GM23338 (cell line): ENCODE measurements at regions not wholly inside any gene's neighbourhood (a gene's known extent, or its start where the extent isn't known, plus 50 kb on each side); places are given as distances from the start of the nearest gene placed in this dataset.

ENCODE experiments used
- ATAC-seq: fragments of 200-7000 bp; cut with Tn5 transposase; 3 replicates; pipeline ENCODE4 v1.9.1; 2020
- DNase-seq: peaks from one replicate; pipeline ENCODE4 v3.0.0-alpha.2; 2015; ENCODE audit warnings: low spot score
- H2AFZ ChIP-seq: fragments of 200-600 bp; sonication (generic); 2 replicates; pipeline ENCODE4 v1.8.0; 2016; ENCODE audit warnings: antibody characterized with exemption, mild to moderate bottlenecking, moderate library complexity
- H3F3A ChIP-seq: fragments of 200-600 bp; sonication (generic); replicated peaks from 2 replicates; pipeline ENCODE4 v1.8.0; 2017; ENCODE audit warnings: antibody characterized with exemption, mixed run types, low read depth
- H3K27ac ChIP-seq: fragments of 200-600 bp; sonication (generic); 2 replicates; pipeline ENCODE4 v1.6.1; 2016; ENCODE audit warnings: low read depth
- H3K27me3 ChIP-seq: fragments of 200-600 bp; sonication (generic); 2 replicates; pipeline ENCODE4 v1.8.0; 2016; ENCODE audit warnings: mild to moderate bottlenecking, mixed run types, moderate library complexity; ENCODE audit not compliant: insufficient read depth
- H3K36me3 ChIP-seq: fragments of 200-600 bp; sonication (generic); 2 replicates; pipeline ENCODE4 v1.8.0; 2016; ENCODE audit warnings: mild to moderate bottlenecking; ENCODE audit not compliant: insufficient read depth
- H3K4me1 ChIP-seq: fragments of 200-600 bp; sonication (generic); 2 replicates; pipeline ENCODE4 v1.8.0; 2016; ENCODE audit warnings: mild to moderate bottlenecking, moderate library complexity; ENCODE audit not compliant: insufficient read depth
- H3K4me2 ChIP-seq: fragments of 200-600 bp; sonication (generic); 2 replicates; pipeline ENCODE4 v1.7.1; 2017; ENCODE audit warnings: mixed run types
- H3K4me3 ChIP-seq: fragments of 200-600 bp; sonication (generic); 2 replicates; pipeline ENCODE4 v1.6.1; 2016; ENCODE audit warnings: mixed run types
- H3K79me2 ChIP-seq: fragments of 200-600 bp; sonication (generic); replicated peaks from 2 replicates; pipeline ENCODE4 v1.8.0; 2017; ENCODE audit warnings: mild to moderate bottlenecking; ENCODE audit not compliant: insufficient read depth
- H3K9me2 ChIP-seq: fragments of 200-600 bp; sonication (generic); 2 replicates; pipeline ENCODE4 v1.8.0; 2017; ENCODE audit not compliant: insufficient read depth
- H4K20me1 ChIP-seq: fragments of 200-600 bp; sonication (generic); replicated peaks from 2 replicates; pipeline ENCODE4 v1.8.0; 2017; ENCODE audit warnings: mild to moderate bottlenecking; ENCODE audit not compliant: insufficient read depth
- H3K27ac Mint-ChIP-seq: 2 replicates; pipeline ENCODE4 v1.8.0; 2020; ENCODE audit warnings: inconsistent platforms, mild to moderate bottlenecking, moderate library complexity, mixed read lengths
- H3K27me3 Mint-ChIP-seq: 3 replicates; pipeline ENCODE4 v1.8.0; 2022; ENCODE audit warnings: low read depth, mild to moderate bottlenecking, moderate library complexity, mixed read lengths, inconsistent platforms; ENCODE audit not compliant: insufficient read depth, poor library complexity
- H3K36me3 Mint-ChIP-seq: 3 replicates; pipeline ENCODE4 v1.8.0; 2021; ENCODE audit warnings: low read depth, mild to moderate bottlenecking, inconsistent platforms, moderate library complexity, mixed read lengths
- H3K4me1 Mint-ChIP-seq: 3 replicates; pipeline ENCODE4 v1.8.0; 2020; ENCODE audit warnings: mild to moderate bottlenecking, inconsistent platforms, mixed read lengths
- H3K4me3 Mint-ChIP-seq: 3 replicates; pipeline ENCODE4 v1.8.0; 2021; ENCODE audit warnings: moderate library complexity, mild to moderate bottlenecking, inconsistent platforms, mixed read lengths
- H3K9me3 Mint-ChIP-seq: 3 replicates; pipeline ENCODE4 v1.8.0; 2020; ENCODE audit warnings: moderate library complexity, mild to moderate bottlenecking, inconsistent platforms, mixed read lengths
- CREB1 ChIP-seq: fragments of 250-450 bp; sonication (Bioruptor Pico); IDR thresholded peaks from 2 replicates; pipeline ENCODE4 v1.5.0; 2020; ENCODE audit warnings: low read depth, mild to moderate bottlenecking, moderate library complexity
- CTCF ChIP-seq, 2 experiments: fragments of 200-600 bp in 1 of 2; sonication (generic) in 1 of 2; conservative IDR thresholded peaks; 2 replicates each; pipeline versions ENCODE4 v1.5.1 to v1.6.1; 2016 to 2017; ENCODE audit warnings: antibody characterized with exemption in 2 of 2, low read depth in 2 of 2, mild to moderate bottlenecking in 2 of 2, moderate library complexity in 1 of 2
- ETS1 ChIP-seq: IDR thresholded peaks from 2 replicates; pipeline ENCODE4 v1.6.1; 2016; ENCODE audit warnings: antibody characterized with exemption
- EZH2 ChIP-seq: fragments of 200-600 bp; sonication (generic); IDR thresholded peaks from one replicate; pipeline ENCODE4 v1.8.0; 2017; ENCODE audit warnings: antibody characterized with exemption, mild to moderate bottlenecking, low read depth; ENCODE audit not compliant: unreplicated experiment
- EZH2phosphoT487 ChIP-seq: fragments of 200-600 bp; sonication (generic); IDR thresholded peaks from one replicate; pipeline ENCODE4 v1.8.1; 2018; ENCODE audit warnings: antibody characterized with exemption; ENCODE audit not compliant: unreplicated experiment
- JUNB ChIP-seq: IDR thresholded peaks from one replicate; pipeline ENCODE4 v1.6.1; 2016; ENCODE audit warnings: antibody characterized with exemption; ENCODE audit not compliant: unreplicated experiment
- NANOG ChIP-seq: IDR thresholded peaks from 2 replicates; pipeline ENCODE4 v1.6.1; 2016; ENCODE audit warnings: antibody characterized with exemption, borderline replicate concordance
- POLR2AphosphoS5 ChIP-seq: IDR thresholded peaks from 2 replicates; pipeline ENCODE4 v1.6.1; 2016; ENCODE audit warnings: antibody characterized with exemption, low read depth
- REST ChIP-seq: IDR thresholded peaks from one replicate; pipeline ENCODE4 v1.6.1; 2018; ENCODE audit warnings: antibody characterized with exemption; ENCODE audit not compliant: unreplicated experiment
- STAT1 ChIP-seq: IDR thresholded peaks from one replicate; pipeline ENCODE4 v1.6.1; 2016; ENCODE audit warnings: antibody characterized with exemption; ENCODE audit not compliant: unreplicated experiment
- ZNF114 ChIP-seq: fragments of 250-450 bp; sonication (Bioruptor Pico); IDR thresholded peaks from 2 replicates; pipeline ENCODE4 v1.5.0; 2020; ENCODE audit warnings: mild to moderate bottlenecking, moderate library complexity
- ZNF331 ChIP-seq: fragments of 250-450 bp; sonication (Bioruptor Pico); IDR thresholded peaks from 2 replicates; pipeline ENCODE4 v1.5.0; 2020; ENCODE audit warnings: low read depth, mild to moderate bottlenecking, moderate library complexity
- ZNF462 ChIP-seq: fragments of 250-450 bp; sonication (Bioruptor Pico); IDR thresholded peaks from 2 replicates; pipeline ENCODE4 v1.5.0; 2020; ENCODE audit warnings: mild to moderate bottlenecking, moderate library complexity

GRCh38 chr12:24546084-24546483 lies 402.8 kb downstream of the BCAT1 start:
- H3K27ac Mint-ChIP-seq = 0 out of 2 replicates have a peak overlapping the region, but pooled peaks have one; percentile 21
- H3K9me3 Mint-ChIP-seq = no peaks in the 10 kb centered on the region
- Histone ChIP-seq H2AFZ (no peak overlapping the region), H3K27ac (no peak overlapping the region), H3K4me2 (no peak overlapping the region), H3K79me2 (no peaks in the 10 kb centered on the region), H3K9me2 (0 out of 2 replicates have a peak, but pooled peaks cover 5% of the 10 kb centered on the region), H4K20me1 (no peaks in the 10 kb centered on the region), H3F3A (no peaks in the 10 kb centered on the region), H3K36me3 (no peaks in the 10 kb centered on the region), H3K4me1 (peaks cover 9% of the 10 kb centered on the region), H3K27me3 (no peaks in the 10 kb centered on the region), H3K4me3 (no peak overlapping the region)
- H3K36me3 Mint-ChIP-seq = no peaks in the 10 kb centered on the region
- peaks cover 8% of the 10 kb centered on the region for H3K4me1 Mint-ChIP-seq
- no peak overlapping the region for H3K4me3 Mint-ChIP-seq
- no peaks in the 10 kb centered on the region for H3K27me3 Mint-ChIP-seq
- TF ChIP-seq ETS1 (no peak), ZNF114 (CRISPR knock-in tag) (no peak), POLR2AphosphoS5 (no peak), ZNF331 (CRISPR knock-in tag) (no peak), EZH2 (no peak), EZH2phosphoT487 (no peak), CREB1 (CRISPR knock-in tag) (no peak), CTCF (conservative IDR thresholded peaks at IDR 0.05; ENCODE audit: low read depth in 2 of 2) (no peak), JUNB (no peak), REST (no peak), ZNF462 (CRISPR knock-in tag) (no peak), STAT1 (no peak), NANOG (no peak)
- DNase-seq = no peak
- no peak for ATAC-seq
